K562 (cell line): ENCODE measurements at regions not wholly inside any gene's neighbourhood (a gene's known extent, or its start where the extent isn't known, plus 50 kb on each side); places are given as distances from the start of the nearest gene placed in this dataset.

Experiments used
- ATAC-seq: fragments of 200-7000 bp; cut with Tn5 transposase; 3 replicates; pipeline ENCODE4 v1.9.1; 2020; ENCODE audit warnings: moderate library complexity
- BruUV-seq: library from RNA; stranded (reverse); fragments of 400-500 nt; replicated peaks from 2 replicates; lab custom pipeline; 2021; lab: Mats Ljungman, UMichigan
- CTCF ChIA-PET: fragments of 300-600 bp; formaldehyde crosslinking; extraction: SDS; loops from one replicate; lab custom pipeline; 2021; ENCODE audit warnings: low intra/inter-chr PET ratio; lab: Yijun Ruan, JAX
- POLR2A ChIA-PET: fragments of 300-600, 350-650 bp; sonication (Branson Sonifier 250); formaldehyde crosslinking; extraction: SDS; loops from one replicate; lab custom pipeline; 2021; ENCODE audit warnings: antibody characterized with exemption, inconsistent platforms; lab: Yijun Ruan, JAX
- DNase-seq, 4 experiments: peaks; one replicate each; pipeline versions ENCODE4 v3.0.0 to v3.0.0-alpha.2; 2011 to 2018; ENCODE audit warnings: low spot score in 3 of 4, mixed read lengths in 3 of 4; ENCODE audit errors: extremely low read depth in 1 of 4
- FAIRE-seq: peaks from 2 replicates; lab custom pipeline; 2011; peaks lifted over from hg19 to GRCh38; lab: Jason Lieb, UNC
- H2AFZ ChIP-seq: 2 replicates; pipeline ENCODE4 v1.6.0; 2011; ENCODE audit warnings: low read depth, low read length, control low read depth, inconsistent platforms
- H3K27ac ChIP-seq: fragments of 200-600 bp; 3 replicates; pipeline ENCODE4 v1.8.0; 2011; ENCODE audit warnings: low read depth, mild to moderate bottlenecking, control low read depth, inconsistent platforms, low read length, moderate library complexity, mixed read lengths; ENCODE audit errors: extremely low read depth
- H3K27me3 ChIP-seq, 2 experiments: fragments of 300-600 bp in 1 of 2; 2 replicates in 1 of 2; 3 replicates in 1 of 2; pipeline versions ENCODE4 v1.6.0 to v1.8.0; 2011; ENCODE audit warnings: inconsistent platforms in 2 of 2, low read length in 2 of 2, mild to moderate bottlenecking in 1 of 2, mixed read lengths in 1 of 2, moderate library complexity in 1 of 2; ENCODE audit not compliant: control insufficient read depth in 2 of 2, insufficient read depth in 2 of 2
- H3K36me3 ChIP-seq: fragments of 300-600 bp; 3 replicates; pipeline ENCODE4 v1.8.0; 2011; ENCODE audit warnings: mild to moderate bottlenecking, low read length, inconsistent platforms; ENCODE audit not compliant: control insufficient read depth, insufficient read depth
- H3K4me1 ChIP-seq, 2 experiments: fragments of 200-600 bp in 1 of 2; replicated peaks in 1 of 2; 2 replicates in 1 of 2; 3 replicates in 1 of 2; pipeline versions ENCODE4 v1.5.1 to v1.8.0; 2011; ENCODE audit warnings: inconsistent platforms in 2 of 2, low read length in 2 of 2, mild to moderate bottlenecking in 1 of 2, mixed read lengths in 1 of 2, moderate library complexity in 1 of 2; ENCODE audit not compliant: control insufficient read depth in 2 of 2, insufficient read depth in 2 of 2
- H3K4me2 ChIP-seq: 2 replicates; pipeline ENCODE4 v1.6.1; 2011; ENCODE audit warnings: low read length, control low read depth, inconsistent platforms, mixed read lengths; ENCODE audit not compliant: insufficient read depth
- H3K4me3 ChIP-seq: fragments of 200-600 bp; sonication (generic), shearing (Covaris generic); 2 replicates; pipeline ENCODE4 v1.5.1; 2016; ENCODE audit warnings: control low read depth, inconsistent platforms
- H3K79me2 ChIP-seq: fragments of 200-600 bp; 3 replicates; pipeline ENCODE4 v1.8.0; 2011; ENCODE audit warnings: low read length, inconsistent platforms; ENCODE audit not compliant: control insufficient read depth, insufficient read depth
- H3K9ac ChIP-seq, 2 experiments: 2 replicates each; pipeline versions ENCODE4 v1.6.0 to v1.6.1; 2011; ENCODE audit warnings: low read depth in 2 of 2, low read length in 2 of 2, control low read depth in 1 of 2, inconsistent platforms in 1 of 2, mild to moderate bottlenecking in 1 of 2, mixed read lengths in 1 of 2; ENCODE audit not compliant: insufficient read depth in 1 of 2
- H3K9me1 ChIP-seq: one replicate; pipeline ENCODE4 v1.6.0; 2011; ENCODE audit warnings: inconsistent platforms, mild to moderate bottlenecking, low read length, moderate library complexity; ENCODE audit not compliant: control insufficient read depth, insufficient read depth
- H3K9me3 ChIP-seq: replicated peaks from 2 replicates; pipeline ENCODE4 v1.5.1; 2011; ENCODE audit warnings: low read depth, low read length, inconsistent platforms; ENCODE audit not compliant: control insufficient read depth, insufficient read depth
- H4K20me1 ChIP-seq: replicated peaks from 2 replicates; pipeline ENCODE4 v1.6.1; 2011; ENCODE audit warnings: low read length, inconsistent platforms, mixed read lengths; ENCODE audit not compliant: control insufficient read depth, insufficient read depth
- CTCF ChIP-seq, 3 experiments: IDR thresholded peaks in 2 of 3; conservative IDR thresholded peaks in 1 of 3; 2 replicates each; pipeline ENCODE4 v1.5.1; 2011 to 2012; ENCODE audit warnings: low read length in 3 of 3, mild to moderate bottlenecking in 3 of 3, control low read depth in 2 of 3, improper control_type of control experiment in 1 of 3, inconsistent platforms in 1 of 3, low read depth in 1 of 3, mixed read lengths in 1 of 3, moderate library complexity in 1 of 3; ENCODE audit not compliant: insufficient read depth in 2 of 3
- FOS ChIP-seq: IDR thresholded peaks from 3 replicates; pipeline ENCODE4 v1.6.1; 2011; ENCODE audit not compliant: insufficient read length; ENCODE audit errors: extremely low read depth
- FOXJ2 ChIP-seq: fragments of 200-800 bp; sonication (Bioruptor generic); IDR thresholded peaks from 2 replicates; pipeline ENCODE4 v1.6.1; 2016; ENCODE audit warnings: missing genetic modification characterization, missing compliant biosample characterization
- MCM2 ChIP-seq: fragments of 450-650 bp; IDR thresholded peaks from 2 replicates; pipeline ENCODE4 v1.6.1; 2017; ENCODE audit warnings: low read depth, mild to moderate bottlenecking
- MLX ChIP-seq, 2 experiments: fragments of 450-650 bp in 1 of 2; sonication (generic) in 1 of 2; formaldehyde crosslinking; conservative IDR thresholded peaks; 2 replicates each; pipeline versions ENCODE4 v1.4.0 to v1.8.1; 2020 to 2022; ENCODE audit warnings: mild to moderate bottlenecking in 1 of 2, missing genetic modification reagents in 1 of 2
- PCBP1 ChIP-seq: fragments of 200-400 bp; formaldehyde crosslinking; IDR thresholded peaks from 2 replicates; pipeline ENCODE4 v1.6.1; 2018; ENCODE audit warnings: mild to moderate bottlenecking, low read depth, low read length; ENCODE audit not compliant: poor library complexity, severe bottlenecking
- PHF21A ChIP-seq: fragments of 450-650 bp; IDR thresholded peaks from 2 replicates; pipeline ENCODE4 v1.6.1; 2017; ENCODE audit warnings: low read depth, borderline replicate concordance
- PRMT5 ChIP-seq: sonication (generic); formaldehyde crosslinking; IDR thresholded peaks from 2 replicates; pipeline ENCODE4 v1.5.0; 2020; ENCODE audit warnings: missing genetic modification reagents
- SREBF2 ChIP-seq: sonication (generic); formaldehyde crosslinking; IDR thresholded peaks from 2 replicates; pipeline ENCODE4 v1.4.0; 2020; ENCODE audit warnings: mild to moderate bottlenecking, missing genetic modification reagents
- TAL1 ChIP-seq: fragments of 450-650 bp; IDR thresholded peaks from 2 replicates; pipeline ENCODE4 v1.6.1; 2016; ENCODE audit warnings: mild to moderate bottlenecking
- ZNF197 ChIP-seq: fragments of 200-800 bp; sonication (Bioruptor generic); IDR thresholded peaks from 2 replicates; pipeline ENCODE4 v1.6.1; 2016; ENCODE audit warnings: low read depth, missing genetic modification characterization, missing compliant biosample characterization
- ZNF668 ChIP-seq: fragments of 250-450 bp; sonication (Bioruptor Pico); IDR thresholded peaks from 2 replicates; pipeline ENCODE4 v1.8.0; 2022; ENCODE audit warnings: mild to moderate bottlenecking, inconsistent platforms
- ZNF717 ChIP-seq: fragments of 250-450 bp; sonication (Bioruptor Pico); IDR thresholded peaks from 2 replicates; pipeline ENCODE4 v1.5.0; 2021
- WGBS: fragments of 100-300 bp; shearing (Covaris generic); methylation state at CpG from one replicate; pipeline ENCODE4 v1.1.6; 2016; ENCODE audit warnings: low coverage, mixed read lengths; ENCODE audit not compliant: insufficient coverage; ENCODE audit errors: missing lambda C conversion rate; 5-methylcytosine and 5-hydroxymethylcytosine counted together
- in situ Hi-C: fragments of 300-500 bp; cut with MboI; formaldehyde crosslinking; loops from 4 replicates; pipeline ENCODE4 v1.15.0; 2018; ENCODE audit warnings: inconsistent platforms, mixed read lengths
- intact Hi-C: fragments of 100-400 bp; cut with micrococcal nuclease; formaldehyde crosslinking; loops from 2 replicates; pipeline ENCODE4 v1.14.2; 2022
- TF ChIP-seq, protein P1 (sequence below): sonication (generic); formaldehyde crosslinking; IDR thresholded peaks from 2 replicates; pipeline ENCODE4 v1.8.1; 2023; ENCODE audit warnings: mild to moderate bottlenecking, missing genetic modification reagents
- TF ChIP-seq, protein P2 (sequence below), 2 experiments: fragments of 450-650 bp in 1 of 2; sonication (generic) in 1 of 2; formaldehyde crosslinking in 1 of 2; IDR thresholded peaks in 1 of 2; conservative IDR thresholded peaks in 1 of 2; 2 replicates each; pipeline versions ENCODE4 v1.6.1 to v1.8.1; 2016 to 2023; ENCODE audit warnings: mild to moderate bottlenecking in 2 of 2, moderate library complexity in 2 of 2, inconsistent platforms in 1 of 2, missing genetic modification reagents in 1 of 2

GRCh38 chr17:72192800-72193192 is 72.0 kb downstream of the SOX9 start:
- H4K20me1 ChIP-seq = no peaks in the 10 kb centered on the region
- FAIRE-seq (no peak), DNase-seq (no peak), ATAC-seq (no peak)
- CTCF ChIA-PET = no interaction called here
- no peaks in the 10 kb centered on the region for H3K4me1 ChIP-seq
- no peaks in the 10 kb centered on the region for H3K27me3 ChIP-seq
- in situ Hi-C loops (no loop called here), intact Hi-C loops (no loop called here)
- no TSS peak for BruUV-seq
- no peaks in the 10 kb centered on the region for H3K9me1 ChIP-seq
- H3K4me3 ChIP-seq = no peak overlapping the region
- TF ChIP-seq CTCF (IDR thresholded peaks at IDR 0.05 in 2 of 3, conservative IDR thresholded peaks at IDR 0.05 in 1 of 3; ENCODE audit: insufficient read depth in 2 of 3, low read depth in 1 of 3, low read length in 3 of 3) (no peak), TAL1 (no peak), SREBF2 (CRISPR knock-in tag) (no peak), PCBP1 (no peak), FOXJ2 (tag) (no peak), ZNF197 (CRISPR knock-in tag) (no peak), MLX (CRISPR knock-in tag; conservative IDR thresholded peaks at IDR 0.05) (no peak), ZNF717 (no peak), FOS (no peak), PHF21A (no peak), MCM2 (no peak), ZNF668 (CRISPR knock-in tag) (no peak), PRMT5 (no peak)
- TF ChIP-seq, protein P1, sequence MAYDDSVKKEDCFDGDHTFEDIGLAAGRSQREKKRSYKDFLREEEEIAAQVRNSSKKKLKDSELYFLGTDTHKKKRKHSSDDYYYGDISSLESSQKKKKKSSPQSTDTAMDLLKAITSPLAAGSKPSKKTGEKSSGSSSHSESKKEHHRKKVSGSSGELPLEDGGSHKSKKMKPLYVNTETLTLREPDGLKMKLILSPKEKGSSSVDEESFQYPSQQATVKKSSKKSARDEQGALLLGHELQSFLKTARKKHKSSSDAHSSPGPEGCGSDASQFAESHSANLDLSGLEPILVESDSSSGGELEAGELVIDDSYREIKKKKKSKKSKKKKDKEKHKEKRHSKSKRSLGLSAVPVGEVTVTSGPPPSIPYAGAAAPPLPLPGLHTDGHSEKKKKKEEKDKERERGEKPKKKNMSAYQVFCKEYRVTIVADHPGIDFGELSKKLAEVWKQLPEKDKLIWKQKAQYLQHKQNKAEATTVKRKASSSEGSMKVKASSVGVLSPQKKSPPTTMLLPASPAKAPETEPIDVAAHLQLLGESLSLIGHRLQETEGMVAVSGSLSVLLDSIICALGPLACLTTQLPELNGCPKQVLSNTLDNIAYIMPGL (CRISPR knock-in tag) = no peak
- TF ChIP-seq, protein P2, sequence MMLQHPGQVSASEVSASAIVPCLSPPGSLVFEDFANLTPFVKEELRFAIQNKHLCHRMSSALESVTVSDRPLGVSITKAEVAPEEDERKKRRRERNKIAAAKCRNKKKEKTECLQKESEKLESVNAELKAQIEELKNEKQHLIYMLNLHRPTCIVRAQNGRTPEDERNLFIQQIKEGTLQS (IDR thresholded peaks at IDR 0.05) = no peak
- TF ChIP-seq, protein P2 (CRISPR knock-in tag; conservative IDR thresholded peaks at IDR 0.05) = no peak
- no peak overlapping the region for H2AFZ ChIP-seq
- H3K36me3 ChIP-seq = no peaks in the 10 kb centered on the region
- POLR2A ChIA-PET = no interaction called here
- 0% methylated on average over 4 of the region's 4 CpGs for WGBS
- no peaks in the 10 kb centered on the region for H3K9me3 ChIP-seq
- H3K9ac ChIP-seq = no peak overlapping the region
- H3K27ac ChIP-seq = no peak overlapping the region
- H3K79me2 ChIP-seq = no peaks in the 10 kb centered on the region
- H3K4me2 ChIP-seq = no peak overlapping the region
